ENCODE measurements at regions not wholly inside any gene's neighbourhood (a gene's known extent, or its start where the extent isn't known, plus 50 kb on each side); places are given as distances from the start of the nearest gene placed in this dataset.

- TF ChIP-seq POLR2AphosphoS5 (IDR thresholded peaks at IDR 0.05) = no peak
- TF ChIP-seq CTCF (IDR thresholded peaks at IDR 0.05) = no peak
- TF ChIP-seq EP300 (IDR thresholded peaks at IDR 0.05) = no peak
- TF ChIP-seq POLR2A (IDR thresholded peaks at IDR 0.05) = no peak
Measured at GRCh38 chr1:81693316-81693715, 107.4 kb upstream of the ADGRL2 start.

Measured in sigmoid colon (tissue), 4 donors.